Prostate gland (tissue), 2 donors: ENCODE measurements at regions not wholly inside any gene's neighbourhood (a gene's known extent, or its start where the extent isn't known, plus 50 kb on each side); places are given as distances from the start of the nearest gene placed in this dataset.

Experiments used
- POLR2A ChIP-seq: fragments of 450-650 bp; IDR thresholded peaks from one replicate; pipeline ENCODE4 v1.6.1; 2016; ENCODE audit warnings: antibody characterized with exemption, mild to moderate bottlenecking
- POLR2AphosphoS5 ChIP-seq: sonication (generic); formaldehyde crosslinking; IDR thresholded peaks from one replicate; pipeline ENCODE4 v1.6.1; 2017; ENCODE audit warnings: antibody characterized with exemption
- TF ChIP-seq, protein P1 (sequence below), 4 experiments: fragments of 200-600 bp in 2 of 4; fragments of 450-650 bp in 2 of 4; sonication (generic) in 2 of 4; IDR thresholded peaks; 1 replicate in 3 of 4; 2 replicates in 1 of 4; pipeline ENCODE4 v1.5.1; 2016 to 2019; ENCODE audit warnings: antibody characterized with exemption in 4 of 4, mild to moderate bottlenecking in 2 of 4, moderate library complexity in 2 of 4

DNA sequence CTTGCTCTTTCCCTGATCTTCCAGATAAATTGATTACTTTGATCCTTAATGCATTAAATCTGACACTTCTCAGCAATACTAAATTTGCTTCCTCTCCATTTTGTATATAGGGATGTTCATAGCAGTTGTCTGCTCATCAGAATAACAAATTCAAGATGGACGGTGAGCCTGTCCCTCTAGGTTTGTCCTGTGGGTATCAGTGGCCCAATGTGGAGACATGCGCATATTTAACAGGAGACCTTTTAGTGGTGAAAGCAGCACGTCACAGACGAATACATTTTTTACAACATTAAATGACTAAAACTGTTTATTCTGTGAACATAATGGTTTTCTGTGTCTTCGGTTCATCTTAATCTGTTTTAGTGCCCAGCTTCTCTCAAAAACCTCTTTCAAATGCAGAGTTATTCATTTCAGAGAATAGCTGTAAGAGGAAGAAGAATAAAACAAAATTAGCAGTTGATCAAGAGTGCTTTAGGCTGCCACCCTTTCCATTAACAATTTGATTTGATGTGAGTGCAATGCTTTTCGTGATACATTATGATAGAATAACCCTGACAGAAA lies 1970.4 kb upstream of the WWC1 start:
- TF ChIP-seq, protein P1, sequence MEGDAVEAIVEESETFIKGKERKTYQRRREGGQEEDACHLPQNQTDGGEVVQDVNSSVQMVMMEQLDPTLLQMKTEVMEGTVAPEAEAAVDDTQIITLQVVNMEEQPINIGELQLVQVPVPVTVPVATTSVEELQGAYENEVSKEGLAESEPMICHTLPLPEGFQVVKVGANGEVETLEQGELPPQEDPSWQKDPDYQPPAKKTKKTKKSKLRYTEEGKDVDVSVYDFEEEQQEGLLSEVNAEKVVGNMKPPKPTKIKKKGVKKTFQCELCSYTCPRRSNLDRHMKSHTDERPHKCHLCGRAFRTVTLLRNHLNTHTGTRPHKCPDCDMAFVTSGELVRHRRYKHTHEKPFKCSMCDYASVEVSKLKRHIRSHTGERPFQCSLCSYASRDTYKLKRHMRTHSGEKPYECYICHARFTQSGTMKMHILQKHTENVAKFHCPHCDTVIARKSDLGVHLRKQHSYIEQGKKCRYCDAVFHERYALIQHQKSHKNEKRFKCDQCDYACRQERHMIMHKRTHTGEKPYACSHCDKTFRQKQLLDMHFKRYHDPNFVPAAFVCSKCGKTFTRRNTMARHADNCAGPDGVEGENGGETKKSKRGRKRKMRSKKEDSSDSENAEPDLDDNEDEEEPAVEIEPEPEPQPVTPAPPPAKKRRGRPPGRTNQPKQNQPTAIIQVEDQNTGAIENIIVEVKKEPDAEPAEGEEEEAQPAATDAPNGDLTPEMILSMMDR (IDR thresholded peaks at IDR 0.05): no peak
- no peak for TF ChIP-seq POLR2AphosphoS5
- TF ChIP-seq POLR2A: no peak
